ENCODE measurements at regions not wholly inside any gene's neighbourhood (a gene's known extent, or its start where the extent isn't known, plus 50 kb on each side); places are given as distances from the start of the nearest gene placed in this dataset.
A peak's percentile ranks its signal among the peaks of the same experiment; 100 is the strongest.

GRCh38 chr5:74401281-74401945 lies 239.1 kb downstream of the ENC1 start:
- TF ChIP-seq CTCF (IDR thresholded peaks at IDR 0.05; ENCODE audit: low read depth, low read length), result no peak
- DNase-seq (ENCODE audit: low read depth, low spot score), result no peak
- no peak overlapping the region for H3K4me3 ChIP-seq (ENCODE audit: low read depth, low read length)
- in situ Hi-C loops (cut with HindIII; ENCODE audit: low sequenced_read_pairs), result no loop called here

- in situ Hi-C loops (cut with HindIII; ENCODE audit: low sequenced_read_pairs), result no loop called here
These were observed 240.5 kb downstream of the ENC1 start for GRCh38 chr5:74400067-74400466.

GRCh38 chr5:74396913-74397622 lies 243.5 kb downstream of the ENC1 start:
- H3K4me3 ChIP-seq (ENCODE audit: low read depth, low read length), result no peak overlapping the region
- no peak for TF ChIP-seq CTCF (IDR thresholded peaks at IDR 0.05; ENCODE audit: low read depth, low read length)
- DNase-seq (ENCODE audit: low read depth, low spot score), result peak; percentile 37
- in situ Hi-C loops (cut with HindIII; ENCODE audit: low sequenced_read_pairs), result no loop called here

More at GRCh38 chr5:74400067-74400466, 240.5 kb downstream of the ENC1 start:
- TF ChIP-seq CTCF (IDR thresholded peaks at IDR 0.05; ENCODE audit: low read depth, low read length), result no peak
- DNase-seq (ENCODE audit: low read depth, low spot score), result no peak
- H3K4me3 ChIP-seq (ENCODE audit: low read depth, low read length), result no peak overlapping the region

GRCh38 chr5:74394916-74395880 lies 245.3 kb downstream of the ENC1 start:
- in situ Hi-C loops (cut with HindIII; ENCODE audit: low sequenced_read_pairs), result no loop called here
- TF ChIP-seq CTCF (IDR thresholded peaks at IDR 0.05; ENCODE audit: low read depth, low read length), result no peak
- DNase-seq (ENCODE audit: low read depth, low spot score), result no peak
- no peak overlapping the region for H3K4me3 ChIP-seq (ENCODE audit: low read depth, low read length)

- H3K4me3 ChIP-seq (ENCODE audit: low read depth, low read length), result no peak overlapping the region
- in situ Hi-C loops (cut with HindIII; ENCODE audit: low sequenced_read_pairs), result no loop called here
- no peak for DNase-seq (ENCODE audit: low read depth, low spot score)
- no peak for TF ChIP-seq CTCF (IDR thresholded peaks at IDR 0.05; ENCODE audit: low read depth, low read length)
These were observed 246.0 kb downstream of the ENC1 start for GRCh38 chr5:74394528-74394915.

GRCh38 chr5:74393943-74394342 lies 246.6 kb downstream of the ENC1 start:
- in situ Hi-C loops (cut with HindIII; ENCODE audit: low sequenced_read_pairs), result no loop called here
- no peak for DNase-seq (ENCODE audit: low read depth, low spot score)
- no peak for TF ChIP-seq CTCF (IDR thresholded peaks at IDR 0.05; ENCODE audit: low read depth, low read length)
- H3K4me3 ChIP-seq (ENCODE audit: low read depth, low read length), result no peak overlapping the region

Measured in astrocyte of the spinal cord (primary cell).